HepG2 (cell line): ENCODE measurements at regions not wholly inside any gene's neighbourhood (a gene's known extent, or its start where the extent isn't known, plus 50 kb on each side); places are given as distances from the start of the nearest gene placed in this dataset.

Experiments used
- ATAC-seq: fragments of 200-7000 bp; cut with Tn5 transposase; 3 replicates; pipeline ENCODE4 v1.9.1; 2020; ENCODE audit warnings: mild to moderate bottlenecking, moderate library complexity
- BruUV-seq: library from RNA; stranded (reverse); fragments of 400-500 nt; replicated peaks from 2 replicates; lab custom pipeline; 2021; lab: Mats Ljungman, UMichigan
- CTCF ChIA-PET: fragments of 300-600 bp; formaldehyde crosslinking; extraction: SDS; loops from one replicate; lab custom pipeline; 2021; ENCODE audit warnings: low total read pairs, inconsistent platforms, low intra/inter-chr PET ratio; lab: Yijun Ruan, JAX
- POLR2A ChIA-PET: fragments of 350-600 bp; sonication (Branson Sonifier 250); formaldehyde crosslinking; loops from one replicate; lab custom pipeline; 2020; ENCODE audit warnings: antibody characterized with exemption, inconsistent platforms; lab: Yijun Ruan, JAX
- DNase-seq: peaks from one replicate; pipeline ENCODE4 v3.0.0-alpha.2; 2015; ENCODE audit warnings: low spot score
- FAIRE-seq: peaks from 3 replicates; lab custom pipeline; 2011; peaks lifted over from hg19 to GRCh38; lab: Jason Lieb, UNC
- H2AFZ ChIP-seq: one replicate; pipeline ENCODE4 v1.6.1; 2011; ENCODE audit warnings: low read length, inconsistent platforms
- H3K27ac ChIP-seq: fragments of 300-600 bp; 3 replicates; pipeline ENCODE4 v1.8.0; 2011; ENCODE audit warnings: mixed run types, mild to moderate bottlenecking, mixed read lengths, low read length, inconsistent platforms; ENCODE audit not compliant: insufficient read depth; ENCODE audit errors: extremely low read length
- H3K27me3 ChIP-seq, 2 experiments: fragments of 200-600 bp in 1 of 2; 2 replicates in 1 of 2; 3 replicates in 1 of 2; pipeline versions ENCODE4 v1.6.0 to v1.8.0; 2011; ENCODE audit warnings: low read length in 2 of 2, mild to moderate bottlenecking in 2 of 2, moderate library complexity in 2 of 2, inconsistent platforms in 1 of 2; ENCODE audit not compliant: insufficient read depth in 2 of 2, control insufficient read depth in 1 of 2
- H3K36me3 ChIP-seq, 2 experiments: fragments of 200-600 bp in 1 of 2; replicated peaks in 1 of 2; 2 replicates in 1 of 2; 3 replicates in 1 of 2; pipeline versions ENCODE4 v1.5.1 to v1.8.0; 2011; ENCODE audit warnings: low read length in 2 of 2, inconsistent platforms in 1 of 2; ENCODE audit not compliant: insufficient read depth in 2 of 2, control insufficient read depth in 1 of 2
- H3K4me1 ChIP-seq: 2 replicates; pipeline ENCODE4 v1.5.1; 2012; ENCODE audit warnings: low read length, inconsistent platforms; ENCODE audit not compliant: insufficient read depth
- H3K4me2 ChIP-seq: 2 replicates; pipeline ENCODE4 v1.6.0; 2011; ENCODE audit warnings: low read depth, low read length, inconsistent platforms
- H3K4me3 ChIP-seq, 3 experiments: fragments of 200-600 bp in 1 of 3; sonication (generic), shearing (Covaris generic) in 1 of 3; replicated peaks in 1 of 3; 2 replicates each; pipeline ENCODE4 v1.5.1; 2011 to 2016; ENCODE audit warnings: low read length in 3 of 3, inconsistent platforms in 2 of 3, low read depth in 2 of 3, mild to moderate bottlenecking in 2 of 3, control low read depth in 1 of 3, mixed read lengths in 1 of 3; ENCODE audit not compliant: insufficient read depth in 1 of 3
- H3K79me2 ChIP-seq: one replicate; pipeline ENCODE4 v1.6.1; 2011; ENCODE audit warnings: low read length, inconsistent platforms; ENCODE audit not compliant: insufficient read depth
- H3K9ac ChIP-seq: 2 replicates; pipeline ENCODE4 v1.6.0; 2011; ENCODE audit warnings: mild to moderate bottlenecking, low read depth, low read length, inconsistent platforms; ENCODE audit not compliant: insufficient read depth
- H3K9me3 ChIP-seq: 2 replicates; pipeline ENCODE4 v1.5.1; 2012; ENCODE audit warnings: mild to moderate bottlenecking, low read length
- H4K20me1 ChIP-seq: 2 replicates; pipeline ENCODE4 v1.6.0; 2011; ENCODE audit warnings: inconsistent platforms, mild to moderate bottlenecking, low read length, moderate library complexity; ENCODE audit not compliant: insufficient read depth
- ELF3 ChIP-seq: IDR thresholded peaks from 2 replicates; pipeline ENCODE4 v1.6.1; 2016; ENCODE audit warnings: missing genetic modification reagents, missing compliant biosample characterization
- HNRNPK ChIP-seq: fragments of 200-400 bp; formaldehyde crosslinking; IDR thresholded peaks from 2 replicates; pipeline ENCODE4 v1.6.1; 2018; ENCODE audit warnings: low read length, low read depth, moderate library complexity, mild to moderate bottlenecking; ENCODE audit not compliant: poor library complexity, severe bottlenecking
- KDM1A ChIP-seq: IDR thresholded peaks from 2 replicates; pipeline ENCODE4 v1.6.1; 2016; ENCODE audit warnings: missing compliant biosample characterization
- MYPOP ChIP-seq: sonication (generic); formaldehyde crosslinking; IDR thresholded peaks from 2 replicates; pipeline ENCODE4 v1.8.1; 2023; ENCODE audit warnings: mild to moderate bottlenecking, moderate library complexity, missing genetic modification reagents
- PTBP1 ChIP-seq: fragments of 200-400 bp; formaldehyde crosslinking; IDR thresholded peaks from 2 replicates; pipeline ENCODE4 v1.6.1; 2018; ENCODE audit warnings: low read length, low read depth; ENCODE audit not compliant: poor library complexity, severe bottlenecking
- RXRA ChIP-seq: sonication (generic); formaldehyde crosslinking; IDR thresholded peaks from 2 replicates; pipeline ENCODE4 v1.5.1; 2020; ENCODE audit warnings: missing genetic modification reagents
- TCF7L2 ChIP-seq: IDR thresholded peaks from 2 replicates; pipeline ENCODE4 v1.6.1; 2011; ENCODE audit warnings: mild to moderate bottlenecking, low read depth, low read length, moderate library complexity
- ZNF205 ChIP-seq: IDR thresholded peaks from 2 replicates; pipeline ENCODE4 v1.6.1; 2018; ENCODE audit warnings: missing biosample characterization, missing genetic modification reagents
- ZNF431 ChIP-seq: sonication (generic); formaldehyde crosslinking; IDR thresholded peaks from 2 replicates; pipeline ENCODE4 v1.9.0; 2022; ENCODE audit warnings: missing genetic modification reagents, low read depth, mild to moderate bottlenecking, borderline replicate concordance
- ZNF556 ChIP-seq: sonication (generic); formaldehyde crosslinking; IDR thresholded peaks from 2 replicates; pipeline ENCODE4 v1.4.0; 2020; ENCODE audit warnings: mild to moderate bottlenecking, missing genetic modification reagents, borderline replicate concordance
- ZNF609 ChIP-seq: sonication (generic); formaldehyde crosslinking; IDR thresholded peaks from 2 replicates; pipeline ENCODE4 v1.4.0; 2020; ENCODE audit warnings: mild to moderate bottlenecking, missing genetic modification reagents, borderline replicate concordance
- ZNF879 ChIP-seq: sonication (generic); formaldehyde crosslinking; IDR thresholded peaks from 2 replicates; pipeline ENCODE4 v1.8.1; 2023; ENCODE audit warnings: missing genetic modification reagents
- WGBS: methylation state at CpG from one replicate; pipeline ENCODE4 v1.1.6; 2017; ENCODE audit warnings: low lambda C conversion rate; 5-methylcytosine and 5-hydroxymethylcytosine counted together
- in situ Hi-C: cut with HindIII; loops from 2 replicates; pipeline ENCODE4 v1.10.0; 2017; ENCODE audit warnings: low pct_unique_long_range_greater_than_20kb; ENCODE audit not compliant: extremely low pct_ligation_motif_present
- intact Hi-C: fragments of 100-400 bp; cut with micrococcal nuclease; formaldehyde crosslinking; loops from one replicate; pipeline ENCODE4 v1.10.0; 2022; ENCODE audit not compliant: unreplicated experiment

GRCh38 chr14:85475113-85475512 lies 54.8 kb upstream of the FLRT2 start (continued):
- TF ChIP-seq MYPOP (CRISPR knock-in tag) (no peak), PTBP1 (no peak), KDM1A (no peak)

- POLR2A ChIA-PET, result no interaction called here
- no TSS peak for BruUV-seq
- CTCF ChIA-PET, result no interaction called here
- Histone ChIP-seq H3K4me1 (peaks cover 24% of the 10 kb centered on the region), H3K27me3 (no peaks in the 10 kb centered on the region; a peak in 1 of 5 replicates), H3K27ac (no peak overlapping the region), H3K4me2 (no peak overlapping the region), H3K9ac (no peak overlapping the region), H3K9me3 (peaks cover 56% of the 10 kb centered on the region), H3K79me2 (no peaks in the 10 kb centered on the region), H3K36me3 (no peaks in the 10 kb centered on the region), H2AFZ (no peak overlapping the region), H3K4me3 (no peak overlapping the region), H4K20me1 (no peaks in the 10 kb centered on the region)
- in situ Hi-C loops, result no loop called here
- no peak for FAIRE-seq
- no peak for DNase-seq
- 58% methylated on average over 3 of the region's 3 CpGs for WGBS
- ATAC-seq, result no peak
- intact Hi-C loops, result no loop called here
- no peak for TF ChIP-seq ZNF879 (CRISPR knock-in tag)
Observed at GRCh38 chr14:85479306-85479705, 50.6 kb upstream of the FLRT2 start.

- POLR2A ChIA-PET, result no interaction called here
- H3K27ac ChIP-seq, result no peak overlapping the region
- no TSS peak for BruUV-seq
- no peaks in the 10 kb centered on the region for H4K20me1 ChIP-seq
- H3K4me2 ChIP-seq, result no peak overlapping the region
- CTCF ChIA-PET, result no interaction called here
- H3K27me3 ChIP-seq, result no peaks in the 10 kb centered on the region; a peak in 1 of 5 replicates
- in situ Hi-C loops (no loop called here), intact Hi-C loops (no loop called here)
- FAIRE-seq (no peak), DNase-seq (no peak), ATAC-seq (no peak)
- no peaks in the 10 kb centered on the region for H3K79me2 ChIP-seq
- WGBS, result 45% methylated on average over 2 of the region's 2 CpGs
- no peak for TF ChIP-seq HNRNPK
- TF ChIP-seq ZNF609 (CRISPR knock-in tag), result no peak
- TF ChIP-seq RXRA (CRISPR knock-in tag), result no peak
- TF ChIP-seq ELF3 (CRISPR knock-in tag), result no peak
- TF ChIP-seq ZNF205 (CRISPR knock-in tag), result no peak
- no peak for TF ChIP-seq ZNF431 (CRISPR knock-in tag)
- TF ChIP-seq TCF7L2, result no peak
- TF ChIP-seq ZNF556 (CRISPR knock-in tag), result no peak
- H3K36me3 ChIP-seq, result no peaks in the 10 kb centered on the region
- H3K4me3 ChIP-seq, result no peak overlapping the region
- no peak overlapping the region for H2AFZ ChIP-seq
- H3K9me3 ChIP-seq, result peaks cover 52% of the 10 kb centered on the region
- no peak overlapping the region for H3K9ac ChIP-seq
- H3K4me1 ChIP-seq, result peaks cover 24% of the 10 kb centered on the region
Observed at GRCh38 chr14:85479771-85480170, 50.2 kb upstream of the FLRT2 start.
